ENCODE measurements at regions not wholly inside any gene's neighbourhood (a gene's known extent, or its start where the extent isn't known, plus 50 kb on each side); places are given as distances from the start of the nearest gene placed in this dataset.

DNA sequence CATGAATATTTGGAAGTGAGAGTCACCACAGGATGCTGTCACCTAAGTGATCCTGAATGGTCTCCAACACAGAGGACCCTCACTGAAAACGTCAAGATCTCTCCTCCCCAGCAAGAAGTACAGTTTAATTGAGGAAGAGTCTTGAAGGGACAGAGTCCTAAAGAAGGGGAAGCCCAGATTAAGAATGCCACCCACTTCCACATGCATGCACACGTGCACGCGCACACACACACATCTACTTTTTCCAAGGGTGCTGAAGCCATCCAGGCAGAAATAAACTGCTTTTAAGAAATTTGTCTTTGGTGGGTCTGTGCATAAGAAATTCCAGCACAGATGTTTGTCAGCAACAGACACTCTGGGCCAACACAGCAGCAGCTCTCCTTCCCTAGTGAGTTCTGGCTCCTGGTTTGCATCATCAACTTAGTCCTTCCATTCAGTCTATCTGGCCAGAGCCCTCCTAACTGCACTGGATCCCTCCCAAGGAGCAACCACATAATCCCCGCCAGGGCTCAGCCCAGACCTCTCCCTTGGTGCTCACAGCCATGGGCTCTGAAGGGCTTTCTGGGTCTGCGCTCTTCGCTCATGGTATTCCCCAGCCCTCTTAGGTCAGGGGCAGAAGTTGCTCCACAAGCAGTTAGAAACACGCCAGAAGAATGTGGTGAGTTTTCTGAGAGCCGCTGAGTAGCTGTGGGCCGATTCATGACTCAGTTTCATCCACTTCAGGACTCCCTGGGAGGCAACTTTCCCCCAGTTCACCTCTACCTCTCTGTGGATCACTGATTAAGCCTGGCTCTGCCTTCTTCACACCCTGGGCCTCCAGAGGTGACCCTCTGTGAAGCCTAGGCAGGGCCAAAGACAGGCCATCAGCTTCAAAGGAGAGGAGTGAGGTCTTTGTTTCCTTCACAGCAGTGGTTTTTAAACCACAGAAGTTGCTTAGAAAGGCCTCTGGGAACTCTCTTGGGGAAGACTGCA is 132.6 kb upstream of the LIPC start:
- WGBS (ENCODE audit: insufficient coverage, low coverage, low lambda C conversion rate, missing lambda C conversion rate), result 90% methylated on average over 10 of the region's 10 CpGs
- H3K9me3 ChIP-seq, result no peaks in the 10 kb centered on the region
- H3K27me3 ChIP-seq, result no peaks in the 10 kb centered on the region
- H3K4me1 ChIP-seq, result peaks cover 0 to 10% (median 0%) of the 10 kb centered on the region in 4 donors
- TF ChIP-seq, protein P1, sequence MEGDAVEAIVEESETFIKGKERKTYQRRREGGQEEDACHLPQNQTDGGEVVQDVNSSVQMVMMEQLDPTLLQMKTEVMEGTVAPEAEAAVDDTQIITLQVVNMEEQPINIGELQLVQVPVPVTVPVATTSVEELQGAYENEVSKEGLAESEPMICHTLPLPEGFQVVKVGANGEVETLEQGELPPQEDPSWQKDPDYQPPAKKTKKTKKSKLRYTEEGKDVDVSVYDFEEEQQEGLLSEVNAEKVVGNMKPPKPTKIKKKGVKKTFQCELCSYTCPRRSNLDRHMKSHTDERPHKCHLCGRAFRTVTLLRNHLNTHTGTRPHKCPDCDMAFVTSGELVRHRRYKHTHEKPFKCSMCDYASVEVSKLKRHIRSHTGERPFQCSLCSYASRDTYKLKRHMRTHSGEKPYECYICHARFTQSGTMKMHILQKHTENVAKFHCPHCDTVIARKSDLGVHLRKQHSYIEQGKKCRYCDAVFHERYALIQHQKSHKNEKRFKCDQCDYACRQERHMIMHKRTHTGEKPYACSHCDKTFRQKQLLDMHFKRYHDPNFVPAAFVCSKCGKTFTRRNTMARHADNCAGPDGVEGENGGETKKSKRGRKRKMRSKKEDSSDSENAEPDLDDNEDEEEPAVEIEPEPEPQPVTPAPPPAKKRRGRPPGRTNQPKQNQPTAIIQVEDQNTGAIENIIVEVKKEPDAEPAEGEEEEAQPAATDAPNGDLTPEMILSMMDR (IDR thresholded peaks at IDR 0.05), result no peak
- TF ChIP-seq POLR2A (IDR thresholded peaks at IDR 0.05), result no peak
- H3K4me3 ChIP-seq, result no peak overlapping the region
- ATAC-seq (peak; percentile 17 to 31 (median 23)), DNase-seq (no peak)
- no peak overlapping the region for H3K27ac ChIP-seq
- intact Hi-C loops (cut with DNase I), result no loop called here
- no peaks in the 10 kb centered on the region for H3K36me3 ChIP-seq

DNA sequence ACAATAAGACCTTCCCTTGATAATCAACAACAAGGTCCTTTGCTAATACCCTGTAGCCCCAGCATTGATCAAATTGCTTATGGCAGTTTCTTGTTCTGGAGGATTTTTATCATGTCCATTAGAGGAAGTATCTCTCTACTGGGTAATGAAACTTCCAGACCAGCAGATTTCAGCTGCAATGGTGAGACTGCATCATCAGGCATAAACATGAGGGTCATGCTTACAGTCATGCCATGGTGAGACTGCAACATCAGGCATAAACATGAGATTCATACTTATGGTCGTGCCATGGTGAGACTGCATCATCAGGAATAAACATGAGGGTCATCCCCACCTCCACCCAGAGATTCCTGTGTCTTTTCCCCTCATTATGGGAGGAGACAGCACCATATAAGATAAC is 129.0 kb upstream of the LIPC start:
- TF ChIP-seq, protein P1 (IDR thresholded peaks at IDR 0.05), result no peak
- TF ChIP-seq POLR2A (IDR thresholded peaks at IDR 0.05), result no peak
- WGBS (ENCODE audit: insufficient coverage, low coverage, low lambda C conversion rate, missing lambda C conversion rate), result 55% methylated on average over 1 of the region's 1 CpG
- peaks cover 0 to 34% (median 10%) of the 10 kb centered on the region in 4 donors for H3K4me1 ChIP-seq
- H3K9me3 ChIP-seq, result no peaks in the 10 kb centered on the region
- no peaks in the 10 kb centered on the region for H3K36me3 ChIP-seq
- intact Hi-C loops (cut with DNase I), result no loop called here
- DNase-seq (no peak), ATAC-seq (peak in 1 of 4 donors; percentile 5)
- H3K4me3 ChIP-seq, result no peak overlapping the region
- H3K27me3 ChIP-seq, result no peaks in the 10 kb centered on the region
- no peak overlapping the region for H3K27ac ChIP-seq

DNA sequence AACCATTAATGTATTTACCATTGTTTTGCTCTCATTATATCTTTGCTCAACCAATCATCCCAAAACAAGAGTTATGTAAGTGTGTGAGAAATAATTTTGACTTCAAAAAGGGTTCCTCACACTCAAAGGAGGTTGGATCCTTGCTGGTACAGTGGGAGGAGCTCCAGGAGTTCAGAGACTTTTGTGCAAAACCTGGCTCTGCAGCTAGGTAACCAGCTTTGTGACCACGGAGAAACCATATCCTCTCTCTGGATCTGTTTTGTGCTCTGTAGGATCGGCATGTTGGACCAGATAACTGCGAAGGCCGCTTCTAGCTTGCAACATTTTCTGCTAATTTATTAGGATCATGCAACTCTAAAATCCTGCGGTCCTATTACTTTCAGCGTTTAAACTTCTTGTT is 128.6 kb upstream of the LIPC start:
- Histone ChIP-seq H3K27ac (no peak overlapping the region), H3K4me1 (peaks cover 0 to 32% (median 13%) of the 10 kb centered on the region in 4 donors), H3K27me3 (no peaks in the 10 kb centered on the region), H3K36me3 (no peaks in the 10 kb centered on the region), H3K4me3 (no peak overlapping the region), H3K9me3 (no peaks in the 10 kb centered on the region)
- DNase-seq (no peak), ATAC-seq (no peak)
- WGBS (ENCODE audit: insufficient coverage, low coverage, low lambda C conversion rate, missing lambda C conversion rate), result 84% methylated on average over 6 of the region's 6 CpGs
- intact Hi-C loops (cut with DNase I), result no loop called here
- TF ChIP-seq, protein P1 (IDR thresholded peaks at IDR 0.05), result no peak
- no peak for TF ChIP-seq POLR2A (IDR thresholded peaks at IDR 0.05)

DNA sequence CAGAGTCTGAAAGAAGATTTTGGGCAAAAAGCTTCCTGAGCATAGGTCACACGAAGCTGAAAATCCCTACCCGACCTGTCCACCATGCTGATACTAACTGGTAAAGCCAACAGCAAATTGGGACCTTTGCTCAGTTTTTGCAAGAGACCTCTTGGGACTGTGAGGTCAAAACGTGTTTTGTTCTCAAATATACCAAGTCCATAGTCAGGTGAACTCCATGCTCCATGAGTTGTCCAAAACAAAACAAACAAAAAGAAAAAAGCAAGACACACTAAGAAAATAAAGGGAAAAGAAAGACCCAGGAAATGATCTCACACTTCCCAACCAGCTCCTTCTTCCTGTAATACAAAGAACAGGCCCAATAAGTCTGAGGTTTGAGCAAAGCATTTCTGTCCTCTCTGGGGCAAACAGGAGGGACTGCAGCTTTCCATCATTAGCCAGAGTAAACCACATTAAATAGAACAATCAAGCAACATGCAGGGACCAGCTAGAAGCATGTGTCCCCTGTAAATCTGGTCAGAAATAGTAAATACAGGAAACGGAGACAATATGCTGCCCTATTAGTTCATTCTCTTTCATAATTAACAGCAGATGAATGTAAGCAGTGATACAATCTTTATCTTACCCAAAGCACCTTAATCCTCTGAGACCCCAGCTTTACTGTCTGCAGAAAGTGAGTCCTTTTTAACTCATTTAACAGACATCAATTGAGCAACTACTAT is 125.0 kb upstream of the LIPC start:
- WGBS (ENCODE audit: insufficient coverage, low coverage, low lambda C conversion rate, missing lambda C conversion rate), result 30% methylated on average over 4 of the region's 4 CpGs
- Histone ChIP-seq H3K27me3 (no peaks in the 10 kb centered on the region), H3K4me3 (no peak overlapping the region), H3K27ac (peak overlapping the region; percentile 56 to 94 (median 91)), H3K9me3 (no peaks in the 10 kb centered on the region), H3K4me1 (peaks cover 0 to 43% (median 16%) of the 10 kb centered on the region in 4 donors), H3K36me3 (no peaks in the 10 kb centered on the region)
- intact Hi-C loops (cut with DNase I), result no loop called here
- ATAC-seq (peak; percentile 77 to 91 (median 84)), DNase-seq (peak in 1 of 3 donors; percentile 81)
- TF ChIP-seq, protein P1 (IDR thresholded peaks at IDR 0.05), result no peak
- TF ChIP-seq POLR2A (IDR thresholded peaks at IDR 0.05), result peak; percentile 18
